GM13976 (cell line): ENCODE measurements at regions not wholly inside any gene's neighbourhood (a gene's known extent, or its start where the extent isn't known, plus 50 kb on each side); places are given as distances from the start of the nearest gene placed in this dataset.
A peak's percentile ranks its signal among the peaks of the same experiment; 100 is the strongest.
"Not testable (repeated sequence)": the region's sequence is repeated elsewhere in the genome, so short reads cannot be mapped to it uniquely, and the experiment has no call there.

ENCODE experiments used
- DNase-seq: peaks from one replicate; pipeline ENCODE4 v3.0.0; 2012; ENCODE audit warnings: low spot score
- in situ Hi-C: fragments of 300-500 bp; cut with MboI; formaldehyde crosslinking; loops from one replicate; pipeline ENCODE4 v1.12.0; 2022; ENCODE audit warnings: low sequenced_read_pairs, mixed read lengths, inconsistent platforms; ENCODE audit not compliant: unreplicated experiment
- TF ChIP-seq, protein P1 (sequence below): IDR thresholded peaks from 2 replicates; pipeline ENCODE4 v1.5.1; 2012; ENCODE audit warnings: borderline replicate concordance, mild to moderate bottlenecking; ENCODE audit not compliant: insufficient read depth; ENCODE audit errors: extremely low read depth, missing control alignments, control extremely low read depth

DNA sequence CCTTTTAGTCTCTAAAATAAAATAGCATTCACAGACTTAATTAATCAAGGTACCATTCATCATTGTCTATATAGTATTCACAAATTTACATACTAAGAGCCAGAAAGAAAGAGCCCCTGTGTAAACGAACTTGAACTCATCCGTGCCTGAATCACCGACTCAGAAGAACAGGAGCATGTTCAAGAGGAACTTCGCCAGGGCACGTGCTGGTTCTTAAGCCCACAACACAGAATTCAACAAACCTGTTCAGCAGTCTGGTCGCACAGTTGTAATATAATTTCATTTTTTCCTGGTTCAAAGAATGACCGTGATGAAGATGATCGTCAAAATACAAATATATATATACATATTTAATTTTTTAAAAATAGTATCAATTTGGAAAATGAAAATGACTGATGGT lies 141.9 kb downstream of the CETN3 start:
- in situ Hi-C loops, result loop anchor here (25.0 kb wide), 1 partner anchor 1555 kb away; no protein-coding TSS in a partner anchor
- TF ChIP-seq, protein P1, sequence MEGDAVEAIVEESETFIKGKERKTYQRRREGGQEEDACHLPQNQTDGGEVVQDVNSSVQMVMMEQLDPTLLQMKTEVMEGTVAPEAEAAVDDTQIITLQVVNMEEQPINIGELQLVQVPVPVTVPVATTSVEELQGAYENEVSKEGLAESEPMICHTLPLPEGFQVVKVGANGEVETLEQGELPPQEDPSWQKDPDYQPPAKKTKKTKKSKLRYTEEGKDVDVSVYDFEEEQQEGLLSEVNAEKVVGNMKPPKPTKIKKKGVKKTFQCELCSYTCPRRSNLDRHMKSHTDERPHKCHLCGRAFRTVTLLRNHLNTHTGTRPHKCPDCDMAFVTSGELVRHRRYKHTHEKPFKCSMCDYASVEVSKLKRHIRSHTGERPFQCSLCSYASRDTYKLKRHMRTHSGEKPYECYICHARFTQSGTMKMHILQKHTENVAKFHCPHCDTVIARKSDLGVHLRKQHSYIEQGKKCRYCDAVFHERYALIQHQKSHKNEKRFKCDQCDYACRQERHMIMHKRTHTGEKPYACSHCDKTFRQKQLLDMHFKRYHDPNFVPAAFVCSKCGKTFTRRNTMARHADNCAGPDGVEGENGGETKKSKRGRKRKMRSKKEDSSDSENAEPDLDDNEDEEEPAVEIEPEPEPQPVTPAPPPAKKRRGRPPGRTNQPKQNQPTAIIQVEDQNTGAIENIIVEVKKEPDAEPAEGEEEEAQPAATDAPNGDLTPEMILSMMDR, result no peak
- DNase-seq, result no peak

DNA sequence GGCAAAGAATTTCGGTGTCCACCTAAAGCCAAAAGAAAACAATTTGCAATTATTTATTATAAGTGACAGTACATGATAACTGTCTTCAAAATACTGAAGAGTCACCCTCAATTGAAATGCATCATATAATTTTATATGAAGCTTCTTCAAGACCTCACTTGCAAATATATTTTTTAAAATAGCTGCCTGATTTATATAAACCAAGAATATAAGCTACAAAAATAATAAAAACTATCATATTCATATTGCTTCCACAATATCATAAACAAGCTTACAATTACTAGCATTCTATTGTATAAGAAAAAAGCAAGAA lies 144.1 kb downstream of the CETN3 start:
- in situ Hi-C loops, result loop anchor here (25.0 kb wide), 1 partner anchor 1553 kb away; no protein-coding TSS in a partner anchor
- TF ChIP-seq, protein P1, result no peak
- DNase-seq, result no peak

DNA sequence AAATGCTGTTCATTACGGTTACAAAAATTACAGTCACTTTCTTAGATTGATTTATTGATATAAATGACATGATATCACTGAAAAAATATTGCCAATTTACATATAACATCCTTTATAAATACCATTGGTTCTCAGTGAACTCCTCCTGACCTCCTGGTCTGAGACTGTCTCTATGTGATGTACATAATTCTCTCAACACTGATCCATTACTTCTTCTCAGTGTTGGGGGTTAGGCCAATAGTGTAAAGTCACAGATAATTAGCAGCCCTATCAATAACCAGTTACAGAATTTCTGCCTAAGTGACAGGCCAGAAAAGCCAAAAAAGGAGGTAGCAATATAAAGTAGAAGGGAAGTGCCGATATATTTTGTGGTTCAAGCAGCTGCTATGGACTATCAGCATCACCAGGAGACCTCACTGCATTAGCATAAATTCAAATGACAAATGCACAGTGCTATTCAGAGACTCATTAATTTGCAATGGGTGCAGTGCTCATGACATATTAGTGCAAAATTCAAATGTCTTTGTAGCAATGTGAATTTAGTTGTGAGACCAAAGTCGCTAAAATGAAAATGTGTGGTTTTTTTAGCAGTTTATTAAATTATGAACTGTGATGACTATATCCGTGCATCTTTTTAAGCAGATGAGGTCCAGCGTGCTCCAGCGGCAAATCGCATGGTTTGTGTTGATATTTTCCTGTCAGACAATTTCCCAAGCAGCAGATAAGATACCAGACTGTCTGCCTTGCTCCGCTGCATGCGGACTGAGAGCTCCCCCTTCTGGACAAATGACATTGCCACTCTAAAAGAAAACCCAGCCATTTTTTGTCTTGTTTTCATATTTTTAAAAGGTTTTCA lies 144.6 kb downstream of the CETN3 start:
- TF ChIP-seq, protein P1, result peak; percentile 86
- peak; percentile 5 for DNase-seq
- in situ Hi-C loops, result loop anchor here (25.0 kb wide), 1 partner anchor 1553 kb away; no protein-coding TSS in a partner anchor

DNA sequence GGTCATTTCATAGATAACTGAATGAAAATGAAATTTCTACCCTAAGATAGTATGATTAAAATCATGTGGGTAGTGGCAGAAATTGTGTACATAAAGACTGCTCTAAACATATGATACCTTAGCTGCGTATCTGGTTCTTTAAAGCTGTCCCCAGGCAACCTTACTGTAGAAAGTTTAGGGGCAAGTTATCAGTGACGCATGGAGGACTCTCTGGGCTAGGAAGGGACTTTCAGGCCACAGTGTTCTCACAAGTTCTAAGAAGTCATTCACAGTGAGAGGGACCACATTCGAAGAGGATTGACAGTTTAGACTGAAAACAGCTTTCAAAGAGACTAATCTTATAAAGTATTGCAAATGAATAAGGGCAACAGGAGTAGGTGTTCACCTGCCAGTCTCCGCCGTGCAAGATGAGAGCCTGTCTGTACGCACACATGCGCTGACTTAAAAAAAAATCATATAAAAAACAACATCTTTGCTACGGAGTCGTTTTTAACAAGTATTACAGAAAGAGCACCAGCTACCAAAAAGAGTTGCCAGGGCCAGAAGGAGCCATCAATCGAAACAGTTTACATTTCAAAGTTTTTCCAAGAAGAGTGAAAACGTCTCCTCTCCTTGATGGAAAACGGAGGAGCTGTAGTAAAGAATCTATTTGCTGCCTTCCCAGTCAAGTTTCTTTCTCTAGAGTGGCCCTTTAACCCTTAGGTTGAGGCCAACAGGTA lies 146.3 kb downstream of the CETN3 start:
- no peak for DNase-seq
- TF ChIP-seq, protein P1, result no peak
- in situ Hi-C loops, result loop anchor here (25.0 kb wide), 1 partner anchor 1551 kb away; no protein-coding TSS in a partner anchor

DNA sequence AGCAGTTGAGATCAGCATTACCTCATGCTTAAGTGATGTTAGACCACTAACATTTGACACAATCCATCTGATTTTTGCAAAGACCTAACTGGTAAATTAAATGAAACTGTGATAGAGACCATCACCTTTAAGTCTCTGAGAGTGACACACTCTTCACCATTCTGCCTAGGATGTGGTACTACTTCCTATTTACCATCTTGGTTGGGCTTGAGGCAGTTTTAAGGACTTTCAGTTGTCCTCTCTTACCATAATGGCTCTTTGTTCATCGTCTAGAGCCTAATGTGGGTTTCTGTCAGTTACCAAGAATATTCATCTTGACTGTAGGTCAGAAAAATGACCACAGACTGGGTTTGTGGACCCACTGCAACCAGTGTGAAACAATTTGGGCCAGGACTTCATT lies 158.1 kb downstream of the CETN3 start:
- no peak for DNase-seq
- TF ChIP-seq, protein P1, result no peak
- in situ Hi-C loops, result loop anchor here (25.0 kb wide), 1 partner anchor 1539 kb away; no protein-coding TSS in a partner anchor

DNA sequence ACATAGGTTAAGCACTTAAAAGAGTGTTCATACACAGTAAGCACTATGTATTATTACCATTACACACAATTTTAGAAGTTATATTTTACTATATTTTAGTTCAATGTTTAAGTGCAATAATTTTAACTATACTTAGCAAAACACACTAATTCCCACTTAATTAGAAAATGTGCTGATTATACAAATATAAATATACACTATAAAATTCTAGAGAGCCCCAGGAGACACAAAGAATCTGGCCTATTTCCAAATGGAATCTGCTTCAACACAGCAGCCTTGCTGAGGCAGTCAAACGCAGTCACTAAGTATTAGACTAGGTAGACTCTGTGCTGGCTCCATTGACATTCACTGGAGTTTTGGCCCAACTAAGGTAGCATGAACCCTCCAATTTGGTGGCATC lies 160.9 kb downstream of the CETN3 start:
- no peak for DNase-seq
- TF ChIP-seq, protein P1, result no peak
- in situ Hi-C loops, result no loop called here

DNA sequence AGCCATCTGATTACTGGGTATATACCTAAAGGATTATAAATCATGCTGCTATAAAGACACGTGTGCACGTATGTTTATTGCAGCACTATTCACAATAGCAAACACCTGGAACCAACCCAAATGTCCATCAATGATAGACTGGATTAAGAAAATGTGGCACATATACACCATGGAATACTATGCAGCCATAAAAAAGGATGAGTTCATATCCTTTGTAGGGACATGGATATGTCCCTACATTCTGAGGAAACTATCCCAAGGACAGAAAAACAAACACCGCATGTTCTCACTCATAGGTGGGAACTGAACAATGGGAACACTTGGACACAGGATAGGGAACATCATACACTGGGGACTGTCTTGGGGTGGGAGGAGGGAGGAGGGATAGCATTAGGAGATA lies 165.7 kb downstream of the CETN3 start:
- in situ Hi-C loops, result not testable (repeated sequence)

More for the DNA sequence above, 165.7 kb downstream of the CETN3 start:
- DNase-seq, result not testable (repeated sequence)
